ENCODE measurements at regions not wholly inside any gene's neighbourhood (a gene's known extent, or its start where the extent isn't known, plus 50 kb on each side); places are given as distances from the start of the nearest gene placed in this dataset.

DNA sequence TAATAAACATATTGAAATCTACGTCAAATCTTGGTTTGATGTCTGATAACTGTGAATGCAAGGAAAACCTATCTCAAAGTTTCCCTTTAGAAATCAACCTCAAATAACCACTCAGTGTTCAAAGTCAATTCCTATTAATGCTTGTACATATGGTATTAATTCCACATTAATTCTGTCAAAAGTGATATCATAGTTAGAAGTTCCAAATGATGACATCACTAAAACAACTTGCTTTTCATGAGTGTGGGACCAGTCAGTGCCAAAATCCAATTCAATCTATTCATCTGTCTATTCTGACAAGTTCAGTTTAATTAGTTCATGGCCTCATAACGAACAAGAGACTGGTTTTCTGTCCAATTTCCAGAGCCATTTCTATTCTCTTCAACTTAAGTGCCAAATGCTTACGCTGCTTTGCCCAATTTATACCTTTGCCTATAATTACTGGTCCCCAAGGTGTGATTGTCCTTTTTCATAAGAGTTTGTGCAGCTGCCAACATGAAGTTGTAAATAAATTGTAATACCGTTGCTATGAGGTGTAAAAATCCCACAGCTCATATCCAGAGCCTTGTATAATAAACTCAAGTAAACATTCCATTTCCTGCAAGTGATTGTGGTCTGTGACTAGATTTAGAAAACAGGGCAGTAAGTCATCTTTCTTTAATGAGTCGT, 476.2 kb downstream of the RAB28 start:
- CTCF ChIA-PET (ENCODE audit: low intra/inter-chr PET ratio, low total read pairs), result no interaction called here
- FAIRE-seq, result no peak
- H3K27ac ChIP-seq (ENCODE audit: extremely low read length, insufficient read depth, low read length), result no peak overlapping the region

More for the DNA sequence above, 476.2 kb downstream of the RAB28 start:
- 49% methylated on average over 5 of the region's 5 CpGs for WGBS (ENCODE audit: low lambda C conversion rate)
- TF ChIP-seq TMF1 (CRISPR knock-in tag; IDR thresholded peaks at IDR 0.05; ENCODE audit: low read depth) (no peak), CREB1 (IDR thresholded peaks at IDR 0.05) (peak; percentile 68), CREB1 (CRISPR knock-in tag; IDR thresholded peaks at IDR 0.05) (no peak), RXRA (CRISPR knock-in tag; IDR thresholded peaks at IDR 0.05) (no peak), ZBTB1 (CRISPR knock-in tag; IDR thresholded peaks at IDR 0.05; ENCODE audit: borderline replicate concordance) (no peak), ZNF7 (CRISPR knock-in tag; IDR thresholded peaks at IDR 0.05) (no peak), POLR2A (IDR thresholded peaks at IDR 0.05; ENCODE audit: insufficient read depth in 1 of 2, low read depth in 2 of 2, low read length in 2 of 2) (no peak), ATF7 (IDR thresholded peaks at IDR 0.05) (peak; percentile 87), ATF7 (CRISPR knock-in tag; IDR thresholded peaks at IDR 0.05) (no peak)
- TF ChIP-seq, protein P1, sequence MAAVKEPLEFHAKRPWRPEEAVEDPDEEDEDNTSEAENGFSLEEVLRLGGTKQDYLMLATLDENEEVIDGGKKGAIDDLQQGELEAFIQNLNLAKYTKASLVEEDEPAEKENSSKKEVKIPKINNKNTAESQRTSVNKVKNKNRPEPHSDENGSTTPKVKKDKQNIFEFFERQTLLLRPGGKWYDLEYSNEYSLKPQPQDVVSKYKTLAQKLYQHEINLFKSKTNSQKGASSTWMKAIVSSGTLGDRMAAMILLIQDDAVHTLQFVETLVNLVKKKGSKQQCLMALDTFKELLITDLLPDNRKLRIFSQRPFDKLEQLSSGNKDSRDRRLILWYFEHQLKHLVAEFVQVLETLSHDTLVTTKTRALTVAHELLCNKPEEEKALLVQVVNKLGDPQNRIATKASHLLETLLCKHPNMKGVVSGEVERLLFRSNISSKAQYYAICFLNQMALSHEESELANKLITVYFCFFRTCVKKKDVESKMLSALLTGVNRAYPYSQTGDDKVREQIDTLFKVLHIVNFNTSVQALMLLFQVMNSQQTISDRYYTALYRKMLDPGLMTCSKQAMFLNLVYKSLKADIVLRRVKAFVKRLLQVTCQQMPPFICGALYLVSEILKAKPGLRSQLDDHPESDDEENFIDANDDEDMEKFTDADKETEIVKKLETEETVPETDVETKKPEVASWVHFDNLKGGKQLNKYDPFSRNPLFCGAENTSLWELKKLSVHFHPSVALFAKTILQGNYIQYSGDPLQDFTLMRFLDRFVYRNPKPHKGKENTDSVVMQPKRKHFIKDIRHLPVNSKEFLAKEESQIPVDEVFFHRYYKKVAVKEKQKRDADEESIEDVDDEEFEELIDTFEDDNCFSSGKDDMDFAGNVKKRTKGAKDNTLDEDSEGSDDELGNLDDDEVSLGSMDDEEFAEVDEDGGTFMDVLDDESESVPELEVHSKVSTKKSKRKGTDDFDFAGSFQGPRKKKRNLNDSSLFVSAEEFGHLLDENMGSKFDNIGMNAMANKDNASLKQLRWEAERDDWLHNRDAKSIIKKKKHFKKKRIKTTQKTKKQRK (IDR thresholded peaks at IDR 0.05; ENCODE audit: low read length), result no peak
- Histone ChIP-seq H4K20me1 (ENCODE audit: insufficient read depth, low read length) (no peaks in the 10 kb centered on the region), H3K27me3 (ENCODE audit: control insufficient read depth in 1 of 2, insufficient read depth in 2 of 2, low read length in 2 of 2) (no peaks in the 10 kb centered on the region), H3K36me3 (replicated peaks in 1 of 2; ENCODE audit: control insufficient read depth in 1 of 2, insufficient read depth in 2 of 2, low read length in 2 of 2) (no peaks in the 10 kb centered on the region), H3K4me2 (ENCODE audit: low read depth, low read length) (no peak overlapping the region), H3K9ac (ENCODE audit: insufficient read depth, low read depth, low read length) (no peak overlapping the region), H2AFZ (ENCODE audit: low read length) (no peak overlapping the region), H3K9me3 (ENCODE audit: low read length) (no peaks in the 10 kb centered on the region), H3K79me2 (ENCODE audit: insufficient read depth, low read length) (no peaks in the 10 kb centered on the region), H3K4me1 (ENCODE audit: insufficient read depth, low read length) (no peaks in the 10 kb centered on the region), H3K4me3 (replicated peaks in 1 of 3; ENCODE audit: insufficient read depth in 1 of 3, low read depth in 2 of 3, low read length in 3 of 3) (no peak overlapping the region)
- ATAC-seq (no peak), DNase-seq (ENCODE audit: low spot score) (no peak)
- no TSS peak for BruUV-seq (replicated peaks)
- in situ Hi-C loops (cut with HindIII; ENCODE audit: extremely low pct_ligation_motif_present, low pct_unique_long_range_greater_than_20kb), result no loop called here
- intact Hi-C loops (cut with micrococcal nuclease; ENCODE audit: unreplicated experiment), result no loop called here
- POLR2A ChIA-PET, result no interaction called here

All from HepG2 (cell line).